ENCODE measurements at regions not wholly inside any gene's neighbourhood (a gene's known extent, or its start where the extent isn't known, plus 50 kb on each side); places are given as distances from the start of the nearest gene placed in this dataset.

DNA sequence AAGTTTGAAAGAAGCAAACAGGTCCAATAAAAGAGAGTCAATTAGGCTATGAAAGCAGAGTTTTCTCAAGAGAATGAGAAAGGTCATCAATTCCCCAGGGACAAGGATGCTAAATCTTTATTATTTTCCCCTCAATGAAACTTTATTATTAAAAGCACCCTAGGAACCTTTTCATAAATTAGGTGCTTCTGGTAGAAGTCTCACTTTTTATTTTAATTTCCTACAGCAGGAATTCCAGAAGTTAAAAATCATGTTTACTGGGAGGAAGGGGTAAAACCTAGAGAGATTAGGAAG is 223.2 kb upstream of the SOX5 start:
- no peak for DNase-seq (ENCODE audit: low read depth, low spot score)
- no peak overlapping the region for H3K4me3 ChIP-seq (ENCODE audit: low read depth, low read length)
- in situ Hi-C loops (cut with HindIII; ENCODE audit: low sequenced_read_pairs): no loop called here
- TF ChIP-seq, protein P1, sequence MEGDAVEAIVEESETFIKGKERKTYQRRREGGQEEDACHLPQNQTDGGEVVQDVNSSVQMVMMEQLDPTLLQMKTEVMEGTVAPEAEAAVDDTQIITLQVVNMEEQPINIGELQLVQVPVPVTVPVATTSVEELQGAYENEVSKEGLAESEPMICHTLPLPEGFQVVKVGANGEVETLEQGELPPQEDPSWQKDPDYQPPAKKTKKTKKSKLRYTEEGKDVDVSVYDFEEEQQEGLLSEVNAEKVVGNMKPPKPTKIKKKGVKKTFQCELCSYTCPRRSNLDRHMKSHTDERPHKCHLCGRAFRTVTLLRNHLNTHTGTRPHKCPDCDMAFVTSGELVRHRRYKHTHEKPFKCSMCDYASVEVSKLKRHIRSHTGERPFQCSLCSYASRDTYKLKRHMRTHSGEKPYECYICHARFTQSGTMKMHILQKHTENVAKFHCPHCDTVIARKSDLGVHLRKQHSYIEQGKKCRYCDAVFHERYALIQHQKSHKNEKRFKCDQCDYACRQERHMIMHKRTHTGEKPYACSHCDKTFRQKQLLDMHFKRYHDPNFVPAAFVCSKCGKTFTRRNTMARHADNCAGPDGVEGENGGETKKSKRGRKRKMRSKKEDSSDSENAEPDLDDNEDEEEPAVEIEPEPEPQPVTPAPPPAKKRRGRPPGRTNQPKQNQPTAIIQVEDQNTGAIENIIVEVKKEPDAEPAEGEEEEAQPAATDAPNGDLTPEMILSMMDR (IDR thresholded peaks at IDR 0.05; ENCODE audit: low read depth, low read length): no peak

DNA sequence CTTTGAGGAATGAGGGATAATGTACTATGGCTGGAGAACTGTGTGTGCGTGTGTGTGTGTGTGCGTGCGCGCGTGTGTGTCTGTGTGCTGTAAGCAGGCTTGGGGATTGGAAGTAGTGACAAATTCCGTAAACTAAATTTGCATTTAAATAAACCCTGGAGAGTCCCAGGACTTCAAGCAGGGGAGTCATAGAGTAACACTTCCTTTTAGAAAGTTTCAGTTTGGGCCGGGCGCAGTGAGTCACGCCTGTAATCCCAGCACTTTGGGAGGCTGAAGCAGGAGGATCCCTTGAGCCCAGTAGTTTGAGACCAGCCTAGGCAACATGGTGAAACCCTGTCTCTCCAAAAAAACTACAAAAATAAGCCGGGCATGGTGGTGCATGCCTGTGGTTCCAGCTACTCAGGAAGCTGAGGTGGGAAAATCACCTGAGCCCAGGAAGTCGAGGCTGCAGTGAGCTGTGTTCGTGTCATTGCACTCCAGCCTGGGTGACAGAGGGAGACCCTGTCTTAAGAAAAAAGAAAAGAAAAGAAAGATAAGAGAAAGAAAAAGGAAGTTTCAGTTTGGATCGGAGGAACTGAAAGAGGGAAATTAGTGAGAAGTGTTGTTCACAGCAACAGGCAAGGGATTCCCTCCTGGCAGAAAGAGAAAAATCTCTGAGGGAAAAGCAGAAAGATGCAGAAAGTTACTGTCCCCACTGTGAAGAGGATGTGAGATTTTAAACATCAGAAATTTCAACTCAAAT is 222.7 kb upstream of the SOX5 start:
- DNase-seq (ENCODE audit: low read depth, low spot score): no peak
- in situ Hi-C loops (cut with HindIII; ENCODE audit: low sequenced_read_pairs): no loop called here
- TF ChIP-seq, protein P1 (IDR thresholded peaks at IDR 0.05; ENCODE audit: low read depth, low read length): no peak
- no peak overlapping the region for H3K4me3 ChIP-seq (ENCODE audit: low read depth, low read length)

DNA sequence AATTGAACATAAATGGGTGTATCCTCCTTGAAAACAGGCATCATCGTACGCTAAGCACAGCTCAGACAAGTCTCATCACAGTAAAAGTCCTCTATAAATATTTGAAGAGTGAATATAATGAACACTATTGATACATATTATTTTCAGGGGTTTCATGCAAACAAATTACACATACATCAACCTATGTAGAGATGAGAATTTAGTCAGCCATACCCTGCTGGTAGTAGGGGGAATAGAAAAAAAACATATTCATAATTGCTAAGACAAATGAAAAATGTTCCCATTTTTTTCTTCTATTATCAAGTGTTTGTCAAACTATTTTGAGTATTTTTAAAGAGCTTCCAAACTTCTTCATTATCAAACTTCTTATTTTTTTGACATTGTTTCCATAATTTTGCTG is 205.6 kb upstream of the SOX5 start:
- H3K4me3 ChIP-seq (ENCODE audit: low read depth, low read length): no peak overlapping the region
- in situ Hi-C loops (cut with HindIII; ENCODE audit: low sequenced_read_pairs): no loop called here
- no peak for DNase-seq (ENCODE audit: low read depth, low spot score)
- TF ChIP-seq, protein P1 (IDR thresholded peaks at IDR 0.05; ENCODE audit: low read depth, low read length): no peak

DNA sequence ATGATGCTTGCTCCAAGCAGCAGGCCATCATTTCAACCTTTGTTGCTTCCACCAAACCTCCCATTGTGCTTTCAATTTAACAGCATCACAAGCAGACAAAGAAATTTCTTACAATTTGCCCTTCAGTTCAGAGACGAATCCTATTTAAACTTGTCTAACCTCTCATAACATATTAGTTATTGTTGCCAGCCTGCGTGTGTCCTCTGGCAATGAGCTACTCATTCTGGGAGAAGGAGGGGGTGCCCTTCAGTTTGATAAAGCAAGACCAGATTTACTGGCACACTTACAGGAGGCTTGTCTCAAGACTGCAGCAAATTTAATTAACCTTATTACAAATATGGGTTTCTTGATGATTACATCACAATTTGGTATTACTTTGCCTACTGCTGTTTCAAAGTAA is 203.6 kb upstream of the SOX5 start:
- in situ Hi-C loops (cut with HindIII; ENCODE audit: low sequenced_read_pairs): no loop called here
- no peak overlapping the region for H3K4me3 ChIP-seq (ENCODE audit: low read depth, low read length)
- no peak for DNase-seq (ENCODE audit: low read depth, low spot score)
- TF ChIP-seq, protein P1 (IDR thresholded peaks at IDR 0.05; ENCODE audit: low read depth, low read length): no peak

DNA sequence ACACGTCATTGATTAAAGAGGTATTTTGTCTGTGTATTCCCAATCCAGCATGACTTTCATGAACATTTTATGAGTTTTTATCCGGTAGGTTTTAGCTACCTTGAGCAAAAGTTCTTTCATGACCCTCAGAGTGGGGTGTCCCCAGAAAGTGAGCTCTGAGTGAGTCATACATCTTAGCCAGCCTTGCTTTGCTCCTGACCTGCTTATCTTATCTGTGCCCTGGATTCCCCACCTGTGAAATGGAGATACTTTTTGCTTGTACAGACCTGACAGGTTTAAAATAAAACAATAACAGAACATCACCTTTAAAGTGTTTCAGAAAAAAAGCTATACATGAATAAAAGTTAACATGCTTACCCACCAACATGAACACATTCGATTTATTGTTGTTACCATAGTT is 202.8 kb upstream of the SOX5 start:
- no peak overlapping the region for H3K4me3 ChIP-seq (ENCODE audit: low read depth, low read length)
- DNase-seq (ENCODE audit: low read depth, low spot score): no peak
- in situ Hi-C loops (cut with HindIII; ENCODE audit: low sequenced_read_pairs): no loop called here
- TF ChIP-seq, protein P1 (IDR thresholded peaks at IDR 0.05; ENCODE audit: low read depth, low read length): no peak

DNA sequence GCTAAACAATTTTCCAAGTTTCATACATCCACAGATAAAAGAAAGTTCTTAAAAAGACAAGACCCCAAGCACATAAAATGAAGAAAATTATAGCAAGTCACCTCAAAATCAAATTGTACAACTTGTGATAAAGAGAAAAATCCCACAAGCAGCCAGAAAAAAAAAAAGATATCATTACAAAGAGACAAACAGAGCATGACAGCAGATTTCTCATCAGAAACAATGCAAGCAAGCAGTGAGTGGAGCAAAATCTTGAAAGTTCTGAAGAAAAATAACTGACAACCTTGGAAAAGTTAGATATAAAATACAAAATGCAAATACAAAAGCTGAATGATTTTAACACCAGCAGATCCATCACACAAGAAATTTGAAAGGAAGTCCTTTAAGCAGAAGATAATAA is 194.5 kb upstream of the SOX5 start:
- no peak for DNase-seq (ENCODE audit: low read depth, low spot score)
- TF ChIP-seq, protein P1 (IDR thresholded peaks at IDR 0.05; ENCODE audit: low read depth, low read length): no peak
- in situ Hi-C loops (cut with HindIII; ENCODE audit: low sequenced_read_pairs): no loop called here
- H3K4me3 ChIP-seq (ENCODE audit: low read depth, low read length): no peak overlapping the region

DNA sequence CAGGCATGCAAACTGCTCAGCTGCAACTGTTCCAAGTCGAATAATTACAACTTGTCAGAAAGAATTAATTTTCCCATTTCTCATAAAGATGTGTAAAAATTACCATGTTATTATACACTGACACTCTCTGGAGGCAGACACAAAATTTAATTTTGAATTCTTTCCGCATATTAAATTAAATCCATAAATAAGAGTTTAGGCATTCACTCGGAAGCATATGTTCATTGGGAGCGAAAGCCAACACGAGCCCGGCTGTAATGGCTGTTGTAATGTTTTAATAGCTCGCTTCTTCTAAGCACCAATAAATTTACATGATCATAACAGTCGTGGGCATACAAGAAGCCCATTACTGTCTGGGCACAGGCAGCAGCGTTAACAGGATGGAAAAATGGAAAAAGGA is 189.6 kb upstream of the SOX5 start:
- no peak overlapping the region for H3K4me3 ChIP-seq (ENCODE audit: low read depth, low read length)
- TF ChIP-seq, protein P1 (IDR thresholded peaks at IDR 0.05; ENCODE audit: low read depth, low read length): no peak
- in situ Hi-C loops (cut with HindIII; ENCODE audit: low sequenced_read_pairs): no loop called here
- no peak for DNase-seq (ENCODE audit: low read depth, low spot score)

Data from astrocyte of the spinal cord (primary cell).